Left lung (tissue), 4 donors: ENCODE measurements at regions not wholly inside any gene's neighbourhood (a gene's known extent, or its start where the extent isn't known, plus 50 kb on each side); places are given as distances from the start of the nearest gene placed in this dataset.

ENCODE experiments used
- ATAC-seq: fragments of 200-7000 bp; cut with Tn5 transposase; one replicate; pipeline ENCODE4 v1.9.1; 2020; ENCODE audit warnings: moderate library complexity
- DNase-seq, 4 donors: peaks; one replicate each; pipeline ENCODE4 v3.0.0-alpha.2; 2013 to 2020
- H3K27ac ChIP-seq, 2 donors: fragments of 200-600 bp; sonication (generic) in 1 of 2; one replicate each; pipeline versions ENCODE4 v1.5.0 to v1.8.0; 2020 to 2021
- H3K27me3 ChIP-seq, 2 donors: fragments of 200-600 bp; sonication (generic) in 1 of 2; one replicate each; pipeline versions ENCODE4 v1.5.0 to v1.8.0; 2020 to 2021
- H3K36me3 ChIP-seq, 2 donors: fragments of 200-600 bp; sonication (generic) in 1 of 2; one replicate each; pipeline versions ENCODE4 v1.5.0 to v1.8.0; 2020 to 2021
- H3K4me1 ChIP-seq, 2 donors: fragments of 200-600 bp; one replicate each; pipeline ENCODE4 v1.8.0; 2021
- H3K4me3 ChIP-seq, 2 donors: fragments of 200-600 bp; sonication (generic) in 1 of 2; one replicate each; pipeline versions ENCODE4 v1.5.0 to v1.8.0; 2020 to 2021; ENCODE audit warnings: mild to moderate bottlenecking in 1 of 2
- H3K9me3 ChIP-seq, 2 donors: fragments of 200-600 bp; sonication (generic) in 1 of 2; one replicate each; pipeline versions ENCODE4 v1.5.0 to v1.8.0; 2020 to 2021
- CTCF ChIP-seq, 2 donors: fragments of 200-600 bp; sonication (generic) in 1 of 2; IDR thresholded peaks; one replicate each; pipeline versions ENCODE4 v1.5.0 to v1.8.0; 2021; ENCODE audit warnings: antibody characterized with exemption in 2 of 2
- intact Hi-C, 2 donors: fragments of 100-400 bp; cut with DNase I; formaldehyde crosslinking; loops; one replicate each; pipeline versions ENCODE4 v1.11.2 to v1.14.2; 2022
- donor health status: DM: no; HTN: yes; CAD: no.
- donor health status: DM: no; HTN: no; CAD: no.

- ATAC-seq = no peak
- no peaks in the 10 kb centered on the region for H3K36me3 ChIP-seq
These were observed 850.8 kb upstream of the RBFOX1 start for GRCh38 chr16:6481894-6482293.

GRCh38 chr16:6453742-6454141, 878.9 kb upstream of the RBFOX1 start:
- Histone ChIP-seq H3K9me3 (peaks cover 0 to 7% of the 10 kb centered on the region in 2 donors), H3K4me3 (no peak overlapping the region), H3K27ac (no peak overlapping the region), H3K4me1 (no peaks in the 10 kb centered on the region), H3K36me3 (no peaks in the 10 kb centered on the region), H3K27me3 (no peaks in the 10 kb centered on the region)
- no peak for TF ChIP-seq CTCF (IDR thresholded peaks at IDR 0.05)
- ATAC-seq (no peak), DNase-seq (no peak)
- intact Hi-C loops = no loop called here

More at GRCh38 chr16:6481894-6482293, 850.8 kb upstream of the RBFOX1 start:
- Histone ChIP-seq H3K9me3 (peaks cover 0 to 4% of the 10 kb centered on the region in 2 donors), H3K4me3 (no peak overlapping the region), H3K4me1 (no peaks in the 10 kb centered on the region), H3K27ac (no peak overlapping the region), H3K27me3 (peaks cover 5 to 49% of the 10 kb centered on the region in 2 donors)
- intact Hi-C loops = no loop called here
- TF ChIP-seq CTCF (IDR thresholded peaks at IDR 0.05) = no peak
- no peak for DNase-seq

- ATAC-seq = no peak
- Histone ChIP-seq H3K27ac (no peak overlapping the region), H3K9me3 (peaks cover 0 to under 1% of the 10 kb centered on the region in 2 donors), H3K4me1 (no peaks in the 10 kb centered on the region), H3K4me3 (no peak overlapping the region), H3K27me3 (no peaks in the 10 kb centered on the region), H3K36me3 (no peaks in the 10 kb centered on the region)
- no peak for DNase-seq
- intact Hi-C loops = no loop called here
- no peak for TF ChIP-seq CTCF (IDR thresholded peaks at IDR 0.05)
These were observed 885.4 kb upstream of the RBFOX1 start for GRCh38 chr16:6447021-6447790.

GRCh38 chr16:6446370-6446769, 886.3 kb upstream of the RBFOX1 start:
- no peak for TF ChIP-seq CTCF (IDR thresholded peaks at IDR 0.05)
- H3K4me1 ChIP-seq = no peaks in the 10 kb centered on the region
- no peaks in the 10 kb centered on the region for H3K9me3 ChIP-seq
- no peaks in the 10 kb centered on the region for H3K36me3 ChIP-seq
- DNase-seq = no peak
- no peak for ATAC-seq
- H3K4me3 ChIP-seq = no peak overlapping the region
- intact Hi-C loops = no loop called here
- H3K27ac ChIP-seq = no peak overlapping the region
- no peaks in the 10 kb centered on the region for H3K27me3 ChIP-seq

GRCh38 chr16:6439129-6439528, 893.5 kb upstream of the RBFOX1 start:
- Histone ChIP-seq H3K36me3 (no peaks in the 10 kb centered on the region), H3K27ac (no peak overlapping the region), H3K9me3 (no peaks in the 10 kb centered on the region), H3K4me3 (no peak overlapping the region), H3K4me1 (no peaks in the 10 kb centered on the region), H3K27me3 (no peaks in the 10 kb centered on the region)
- no peak for TF ChIP-seq CTCF (IDR thresholded peaks at IDR 0.05)
- intact Hi-C loops = no loop called here
- DNase-seq (no peak), ATAC-seq (no peak)
